Thyroid gland (tissue), 4 donors: ENCODE measurements at regions not wholly inside any gene's neighbourhood (a gene's known extent, or its start where the extent isn't known, plus 50 kb on each side); places are given as distances from the start of the nearest gene placed in this dataset.
"Not testable (repeated sequence)": the region's sequence is repeated elsewhere in the genome, so short reads cannot be mapped to it uniquely, and the experiment has no call there.

Source experiments
- DNase-seq, 2 donors: peaks; one replicate each; pipeline ENCODE4 v3.0.0-alpha.2; 2019
- H3K27ac ChIP-seq, 3 donors: fragments of 200-600 bp; sonication (generic); 1 replicate in 2 of 3; 2 replicates in 1 of 3; pipeline ENCODE4 v1.5.1; 2016 to 2019; ENCODE audit warnings: mild to moderate bottlenecking in 1 of 3, moderate library complexity in 1 of 3
- H3K27me3 ChIP-seq: fragments of 200-600 bp; sonication (generic); one replicate; pipeline ENCODE4 v1.5.1; 2019
- H3K36me3 ChIP-seq, 2 donors: fragments of 200-600 bp; sonication (generic); one replicate each; pipeline ENCODE4 v1.5.1; 2016 to 2019
- H3K4me1 ChIP-seq, 2 donors: fragments of 200-600 bp; sonication (generic); one replicate each; pipeline ENCODE4 v1.5.1; 2017 to 2019
- H3K4me3 ChIP-seq, 3 donors: fragments of 200-600 bp; sonication (generic); replicated peaks in 1 of 3; 1 replicate in 2 of 3; 2 replicates in 1 of 3; pipeline ENCODE4 v1.5.1; 2016; ENCODE audit warnings: mild to moderate bottlenecking in 1 of 3
- H3K9me3 ChIP-seq: fragments of 200-600 bp; sonication (generic); one replicate; pipeline ENCODE4 v1.5.1; 2017
- POLR2A ChIP-seq, 2 donors: fragments of 450-650 bp; IDR thresholded peaks; one replicate each; pipeline ENCODE4 v1.6.1; 2017; ENCODE audit warnings: antibody characterized with exemption in 2 of 2, mild to moderate bottlenecking in 2 of 2, moderate library complexity in 1 of 2
- WGBS, 2 donors: methylation state at CpG; one replicate each; pipeline ENCODE4 v1.1.5; 2017; 5-methylcytosine and 5-hydroxymethylcytosine counted together
- intact Hi-C: fragments of 100-400 bp; cut with DNase I; formaldehyde crosslinking; loops from one replicate; pipeline ENCODE4 v1.15.1; 2023
- TF ChIP-seq, protein P1 (sequence below), 6 experiments: fragments of 200-600 bp in 3 of 6; fragments of 450-650 bp in 3 of 6; sonication (generic) in 3 of 6; IDR thresholded peaks; one replicate each; pipeline ENCODE4 v1.5.1; 2016 to 2019; ENCODE audit warnings: antibody characterized with exemption in 6 of 6, mild to moderate bottlenecking in 2 of 6, inconsistent platforms in 1 of 6, moderate library complexity in 1 of 6

DNA sequence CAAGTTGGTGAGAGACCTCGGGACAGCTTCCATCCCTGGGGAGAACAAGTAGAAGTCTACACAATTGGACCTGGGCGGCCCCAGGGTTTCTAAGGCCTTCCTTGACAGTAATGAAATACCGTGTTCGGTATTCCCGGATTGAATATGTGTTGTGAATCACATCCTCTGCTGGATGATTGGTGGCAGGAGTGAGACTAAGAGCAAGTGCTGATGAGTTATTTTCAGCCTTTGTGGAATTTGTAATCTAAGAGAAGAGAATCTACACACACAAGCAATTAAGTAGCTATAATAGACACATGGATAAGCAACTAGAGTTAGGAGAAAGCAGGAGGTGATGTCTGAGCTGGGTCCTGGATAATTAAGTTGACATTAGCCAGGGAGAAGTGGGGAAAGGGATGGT, 64.8 kb upstream of the VWC2 start:
- H3K9me3 ChIP-seq = no peaks in the 10 kb centered on the region
- no peaks in the 10 kb centered on the region for H3K36me3 ChIP-seq
- H3K27ac ChIP-seq = no peak overlapping the region
- no peaks in the 10 kb centered on the region for H3K4me1 ChIP-seq
- intact Hi-C loops = no loop called here
- DNase-seq = no peak
- no peaks in the 10 kb centered on the region for H3K27me3 ChIP-seq
- 89 to 93% methylated on average over 5 of the region's 5 CpGs for WGBS, 2 donors
- H3K4me3 ChIP-seq = no peak overlapping the region
- TF ChIP-seq POLR2A (IDR thresholded peaks at IDR 0.05) = no peak
- TF ChIP-seq, protein P1, sequence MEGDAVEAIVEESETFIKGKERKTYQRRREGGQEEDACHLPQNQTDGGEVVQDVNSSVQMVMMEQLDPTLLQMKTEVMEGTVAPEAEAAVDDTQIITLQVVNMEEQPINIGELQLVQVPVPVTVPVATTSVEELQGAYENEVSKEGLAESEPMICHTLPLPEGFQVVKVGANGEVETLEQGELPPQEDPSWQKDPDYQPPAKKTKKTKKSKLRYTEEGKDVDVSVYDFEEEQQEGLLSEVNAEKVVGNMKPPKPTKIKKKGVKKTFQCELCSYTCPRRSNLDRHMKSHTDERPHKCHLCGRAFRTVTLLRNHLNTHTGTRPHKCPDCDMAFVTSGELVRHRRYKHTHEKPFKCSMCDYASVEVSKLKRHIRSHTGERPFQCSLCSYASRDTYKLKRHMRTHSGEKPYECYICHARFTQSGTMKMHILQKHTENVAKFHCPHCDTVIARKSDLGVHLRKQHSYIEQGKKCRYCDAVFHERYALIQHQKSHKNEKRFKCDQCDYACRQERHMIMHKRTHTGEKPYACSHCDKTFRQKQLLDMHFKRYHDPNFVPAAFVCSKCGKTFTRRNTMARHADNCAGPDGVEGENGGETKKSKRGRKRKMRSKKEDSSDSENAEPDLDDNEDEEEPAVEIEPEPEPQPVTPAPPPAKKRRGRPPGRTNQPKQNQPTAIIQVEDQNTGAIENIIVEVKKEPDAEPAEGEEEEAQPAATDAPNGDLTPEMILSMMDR (IDR thresholded peaks at IDR 0.05) = no peak

- H3K4me1 ChIP-seq, DNase-seq, H3K27me3 ChIP-seq, H3K4me3 ChIP-seq, intact Hi-C loops, H3K36me3 ChIP-seq, H3K27ac ChIP-seq, H3K9me3 ChIP-seq: not testable (repeated sequence)
- 89 to 94% methylated on average over 15 of the region's 28 CpGs for WGBS, 2 donors
Observed at GRCh38 chr7:49711072-49711723, 62.2 kb upstream of the VWC2 start.

DNA sequence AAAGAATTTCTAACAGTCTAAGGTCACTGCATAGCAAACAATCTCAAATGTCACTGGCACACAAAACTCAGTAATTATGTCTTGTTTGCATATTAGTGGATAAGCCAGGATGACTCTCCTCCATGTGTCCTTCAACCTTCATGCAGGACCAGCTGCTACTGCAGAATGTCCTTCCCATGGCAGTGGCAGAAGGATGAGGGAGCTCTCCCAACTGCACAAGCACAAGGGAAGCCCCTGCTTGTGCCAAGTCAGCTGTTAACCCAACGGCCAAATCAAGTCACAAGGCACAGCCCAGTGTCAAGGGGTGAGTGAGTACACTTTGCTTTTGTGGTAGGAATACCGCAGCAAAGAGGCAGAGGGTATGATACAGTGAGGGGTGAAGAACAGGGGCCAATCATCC, 59.3 kb upstream of the VWC2 start:
- TF ChIP-seq POLR2A (IDR thresholded peaks at IDR 0.05) = no peak
- TF ChIP-seq, protein P1 (IDR thresholded peaks at IDR 0.05) = no peak
- Histone ChIP-seq H3K4me3 (no peak overlapping the region), H3K4me1 (peaks cover 0 to under 1% of the 10 kb centered on the region in 2 donors), H3K36me3 (no peaks in the 10 kb centered on the region), H3K9me3 (no peaks in the 10 kb centered on the region), H3K27ac (no peak overlapping the region), H3K27me3 (no peaks in the 10 kb centered on the region)
- peak in 1 of 2 donors; percentile 2 for DNase-seq
- 55 to 66% methylated on average over 2 of the region's 2 CpGs for whole genome bisulfite sequencing, 2 donors
- intact Hi-C loops = no loop called here

DNA sequence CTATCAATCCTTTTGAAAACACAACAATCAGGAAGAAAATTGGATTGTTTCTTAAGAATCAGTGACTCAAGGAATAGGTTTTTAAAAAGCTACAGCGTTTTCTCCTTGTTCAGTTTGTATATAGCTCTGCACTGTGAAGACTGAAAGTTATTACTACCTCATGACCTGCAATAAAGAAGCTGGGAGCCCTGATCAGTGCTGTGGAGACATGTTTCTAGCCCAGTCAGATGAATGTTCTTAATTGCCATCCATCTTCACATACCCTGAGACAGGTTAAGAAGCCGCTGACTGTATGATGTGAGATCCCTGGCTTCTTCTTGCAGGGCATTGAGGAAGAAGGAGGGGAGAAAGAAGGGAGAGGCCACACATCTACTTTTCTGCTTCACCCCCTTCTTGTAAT, 58.0 kb upstream of the VWC2 start:
- TF ChIP-seq, protein P1 (IDR thresholded peaks at IDR 0.05) = no peak
- no peak for TF ChIP-seq POLR2A (IDR thresholded peaks at IDR 0.05)
- Histone ChIP-seq H3K27me3 (no peaks in the 10 kb centered on the region), H3K27ac (no peak overlapping the region), H3K4me1 (peaks cover 0 to 4% of the 10 kb centered on the region in 2 donors), H3K4me3 (no peak overlapping the region), H3K9me3 (no peaks in the 10 kb centered on the region), H3K36me3 (no peaks in the 10 kb centered on the region)
- WGBS, 2 donors = 82 to 89% methylated on average over 2 of the region's 2 CpGs
- intact Hi-C loops = no loop called here
- DNase-seq = no peak

GRCh38 chr7:49717547-49717946, 55.9 kb upstream of the VWC2 start:
- 81 to 83% methylated on average over 2 of the region's 2 CpGs for WGBS, 2 donors
- Histone ChIP-seq H3K36me3 (no peaks in the 10 kb centered on the region), H3K9me3 (no peaks in the 10 kb centered on the region), H3K27me3 (no peaks in the 10 kb centered on the region), H3K27ac (no peak overlapping the region), H3K4me3 (no peak overlapping the region), H3K4me1 (peaks cover 0 to 4% of the 10 kb centered on the region in 2 donors)
- intact Hi-C loops = no loop called here
- TF ChIP-seq, protein P1 (IDR thresholded peaks at IDR 0.05) = no peak
- no peak for TF ChIP-seq POLR2A (IDR thresholded peaks at IDR 0.05)
- DNase-seq = no peak
